Activated CD8-positive, alpha-beta memory T cell treated with anti-CD3 and anti-CD28 coated beads, Interleukin-2, amount 50 U/mL, for 48 hours (primary cell): ENCODE measurements at regions not wholly inside any gene's neighbourhood (a gene's known extent, or its start where the extent isn't known, plus 50 kb on each side); places are given as distances from the start of the nearest gene placed in this dataset.

Experiments used
- DNase-seq: peaks from one replicate; pipeline ENCODE4 v3.0.0-alpha.2; 2020

DNA sequence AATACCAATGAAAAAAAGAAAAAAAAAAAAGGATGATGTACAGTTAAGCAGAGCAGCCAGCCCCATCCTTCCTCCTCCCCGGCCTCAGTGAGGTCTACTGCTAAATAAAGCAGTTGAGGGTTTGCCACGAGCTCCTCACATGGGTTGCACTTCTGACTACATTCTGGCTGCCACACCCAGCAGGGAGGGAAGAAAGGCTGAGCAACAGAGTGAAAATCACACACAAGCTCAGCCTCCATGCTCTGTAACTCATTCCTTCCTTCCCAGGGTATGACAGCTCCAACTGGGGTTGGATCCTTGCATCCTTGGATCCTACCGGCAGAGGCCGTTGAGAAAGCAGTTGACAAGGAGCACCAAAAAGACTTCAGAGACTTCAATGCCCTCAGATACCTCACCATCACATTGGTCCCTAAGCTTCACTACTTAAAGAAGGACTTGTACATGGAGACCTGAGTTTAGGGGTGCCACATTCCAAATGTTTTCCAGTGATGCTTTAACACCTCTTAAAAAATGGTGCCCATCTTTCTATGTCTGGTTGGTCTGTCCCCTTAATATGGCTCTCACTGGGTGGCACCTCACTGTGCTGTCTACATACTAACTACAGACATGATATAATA, 52.9 kb upstream of the PIK3CG start:
- no peak for DNase-seq

DNA sequence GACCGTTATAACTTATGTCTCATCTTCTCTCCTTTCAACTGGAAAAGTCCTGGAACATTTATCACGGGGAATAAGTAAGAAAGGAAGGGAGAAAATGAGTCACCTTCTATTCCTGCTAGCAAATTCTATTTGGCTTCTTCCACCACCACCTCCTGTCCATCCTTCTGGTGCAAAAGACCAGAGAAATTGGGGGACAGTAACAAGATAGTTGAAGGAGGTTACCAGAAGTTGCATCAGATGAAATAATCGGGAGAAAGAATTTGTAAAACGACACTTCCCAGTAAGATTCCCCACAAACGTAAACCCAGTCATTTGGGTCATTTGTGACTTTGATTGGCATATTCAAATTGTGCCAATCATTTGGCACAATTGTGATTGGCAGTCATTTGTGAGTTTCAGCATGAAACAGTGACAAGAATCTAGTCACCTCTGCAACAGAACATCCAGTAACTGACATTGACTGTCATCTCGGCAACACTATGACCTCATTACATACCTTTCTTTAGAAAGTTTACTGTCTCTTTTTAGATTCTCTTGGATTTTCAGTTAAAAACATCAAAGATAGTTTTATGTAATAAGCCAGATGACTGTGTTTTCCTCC, 51.3 kb upstream of the PIK3CG start:
- DNase-seq = no peak

DNA sequence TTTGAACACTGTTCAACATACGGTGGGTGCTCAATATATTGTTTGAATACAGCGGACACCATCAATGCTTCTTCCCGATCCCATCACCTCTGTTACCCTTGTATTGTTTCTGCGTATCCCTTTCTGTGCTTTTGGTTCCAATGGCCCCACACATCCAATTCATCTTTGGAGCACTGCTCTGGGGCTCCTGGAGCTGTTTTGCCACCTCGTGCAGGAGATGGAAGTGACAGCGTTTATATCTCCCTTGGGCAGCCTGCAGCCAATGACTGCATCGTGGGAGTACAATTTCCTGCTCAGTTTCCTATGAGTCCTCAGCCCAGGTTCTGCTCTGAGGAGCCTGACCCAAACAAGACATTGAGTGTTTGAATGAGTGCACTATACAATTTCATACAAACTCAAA, 50.2 kb upstream of the PIK3CG start:
- DNase-seq = no peak
